ENCODE measurements at regions not wholly inside any gene's neighbourhood (a gene's known extent, or its start where the extent isn't known, plus 50 kb on each side); places are given as distances from the start of the nearest gene placed in this dataset.

GRCh38 chr19:31568724-31569123 lies 219.5 kb upstream of the TSHZ3 start:
- H3K4me1 Mint-ChIP-seq: no peaks in the 10 kb centered on the region
- DNase-seq: no peak
- ChIA-PET CTCF (no interaction called here), POLR2A (no interaction called here)
- ATAC-seq (ENCODE audit: low read depth): no peak
- intact Hi-C loops (cut with micrococcal nuclease): no loop called here
- H3K36me3 Mint-ChIP-seq (ENCODE audit: low read depth): no peaks in the 10 kb centered on the region
- TF ChIP-seq, protein P1, sequence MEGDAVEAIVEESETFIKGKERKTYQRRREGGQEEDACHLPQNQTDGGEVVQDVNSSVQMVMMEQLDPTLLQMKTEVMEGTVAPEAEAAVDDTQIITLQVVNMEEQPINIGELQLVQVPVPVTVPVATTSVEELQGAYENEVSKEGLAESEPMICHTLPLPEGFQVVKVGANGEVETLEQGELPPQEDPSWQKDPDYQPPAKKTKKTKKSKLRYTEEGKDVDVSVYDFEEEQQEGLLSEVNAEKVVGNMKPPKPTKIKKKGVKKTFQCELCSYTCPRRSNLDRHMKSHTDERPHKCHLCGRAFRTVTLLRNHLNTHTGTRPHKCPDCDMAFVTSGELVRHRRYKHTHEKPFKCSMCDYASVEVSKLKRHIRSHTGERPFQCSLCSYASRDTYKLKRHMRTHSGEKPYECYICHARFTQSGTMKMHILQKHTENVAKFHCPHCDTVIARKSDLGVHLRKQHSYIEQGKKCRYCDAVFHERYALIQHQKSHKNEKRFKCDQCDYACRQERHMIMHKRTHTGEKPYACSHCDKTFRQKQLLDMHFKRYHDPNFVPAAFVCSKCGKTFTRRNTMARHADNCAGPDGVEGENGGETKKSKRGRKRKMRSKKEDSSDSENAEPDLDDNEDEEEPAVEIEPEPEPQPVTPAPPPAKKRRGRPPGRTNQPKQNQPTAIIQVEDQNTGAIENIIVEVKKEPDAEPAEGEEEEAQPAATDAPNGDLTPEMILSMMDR (IDR thresholded peaks at IDR 0.05): no peak
- H3K27me3 Mint-ChIP-seq: no peaks in the 10 kb centered on the region
- no peak overlapping the region for H3K4me3 Mint-ChIP-seq
- peaks cover 2% of the 10 kb centered on the region for H3K9me3 Mint-ChIP-seq
- H3K27ac Mint-ChIP-seq: no peak overlapping the region

DNA sequence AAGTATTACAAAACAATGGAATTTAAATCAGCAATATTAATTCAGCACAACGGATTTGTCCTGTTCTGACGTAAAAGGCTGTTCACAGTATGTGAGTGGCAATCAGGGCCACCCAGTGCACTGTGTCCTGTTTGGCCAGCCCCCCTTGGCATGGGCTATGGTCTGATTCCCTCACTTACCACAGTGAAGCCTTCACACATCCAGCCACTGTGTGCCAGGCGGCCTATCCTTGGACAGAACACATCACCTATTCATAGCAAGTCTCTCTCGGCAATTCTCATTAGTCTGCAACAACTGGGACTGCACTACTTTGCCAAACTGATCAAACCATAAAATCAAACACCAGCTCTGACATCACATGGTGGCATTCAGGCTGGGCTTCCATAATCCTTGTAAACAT lies 221.5 kb upstream of the TSHZ3 start:
- Mint-ChIP-seq H3K27ac (no peak overlapping the region), H3K9me3 (peaks cover 2% of the 10 kb centered on the region), H3K36me3 (ENCODE audit: low read depth) (no peaks in the 10 kb centered on the region), H3K4me1 (no peaks in the 10 kb centered on the region), H3K4me3 (no peak overlapping the region), H3K27me3 (no peaks in the 10 kb centered on the region)
- TF ChIP-seq, protein P1 (IDR thresholded peaks at IDR 0.05): no peak
- ATAC-seq (ENCODE audit: low read depth) (no peak), DNase-seq (no peak)
- ChIA-PET POLR2A (no interaction called here), CTCF (no interaction called here)
- intact Hi-C loops (cut with micrococcal nuclease): no loop called here

- H3K36me3 Mint-ChIP-seq (ENCODE audit: low read depth): no peaks in the 10 kb centered on the region
- intact Hi-C loops (cut with micrococcal nuclease): no loop called here
- H3K27me3 Mint-ChIP-seq: no peaks in the 10 kb centered on the region
- POLR2A ChIA-PET: no interaction called here
- peaks cover 2% of the 10 kb centered on the region for H3K9me3 Mint-ChIP-seq
- TF ChIP-seq, protein P1 (IDR thresholded peaks at IDR 0.05): no peak
- ATAC-seq (ENCODE audit: low read depth) (no peak), DNase-seq (no peak)
- no peak overlapping the region for H3K27ac Mint-ChIP-seq
- CTCF ChIA-PET: no interaction called here
- no peak overlapping the region for H3K4me3 Mint-ChIP-seq
- H3K4me1 Mint-ChIP-seq: no peaks in the 10 kb centered on the region
Observed at GRCh38 chr19:31572102-31572975, 223.1 kb upstream of the TSHZ3 start.

GRCh38 chr19:31572976-31573298 lies 223.7 kb upstream of the TSHZ3 start:
- Mint-ChIP-seq H3K27me3 (no peaks in the 10 kb centered on the region), H3K4me1 (no peaks in the 10 kb centered on the region), H3K9me3 (peaks cover 2% of the 10 kb centered on the region), H3K36me3 (ENCODE audit: low read depth) (no peaks in the 10 kb centered on the region), H3K27ac (no peak overlapping the region), H3K4me3 (no peak overlapping the region)
- ChIA-PET POLR2A (no interaction called here), CTCF (no interaction called here)
- ATAC-seq (ENCODE audit: low read depth) (no peak), DNase-seq (no peak)
- intact Hi-C loops (cut with micrococcal nuclease): no loop called here
- TF ChIP-seq, protein P1 (IDR thresholded peaks at IDR 0.05): no peak

DNA sequence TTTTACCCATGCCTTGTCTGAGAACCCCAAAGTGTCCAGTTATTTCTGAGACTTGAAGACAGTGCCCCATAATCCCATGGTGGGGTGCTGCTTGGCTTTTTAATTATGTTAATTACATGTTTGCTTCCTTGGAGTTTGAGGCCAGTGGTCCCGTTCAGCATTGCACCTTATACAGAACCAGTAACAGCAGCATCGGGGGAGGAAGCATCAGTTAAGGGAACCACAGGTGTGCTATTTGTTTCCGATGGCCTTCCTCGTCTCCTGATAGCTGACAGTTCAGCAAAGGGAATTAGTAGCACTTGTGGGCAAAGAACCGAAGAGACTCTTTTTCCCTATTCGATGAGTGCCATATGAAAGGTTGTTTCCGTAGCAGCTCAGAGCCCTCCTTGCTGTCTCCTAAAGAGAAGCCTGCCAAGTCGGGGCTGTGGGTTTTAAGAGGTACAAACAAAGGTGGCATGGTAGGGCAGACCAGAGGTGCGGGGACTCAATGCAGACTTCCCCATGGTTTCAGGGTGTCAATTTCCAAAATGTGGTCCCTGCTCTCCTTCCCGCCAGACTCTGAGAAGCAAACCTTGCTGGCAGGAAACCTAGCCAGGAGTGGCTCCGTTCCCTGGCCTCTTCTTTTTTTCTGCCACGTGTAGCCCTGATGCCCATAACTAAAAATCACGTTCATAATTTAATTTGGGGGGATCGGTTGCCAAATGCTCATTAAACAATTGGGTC lies 225.2 kb upstream of the TSHZ3 start:
- DNase-seq: no peak
- no peaks in the 10 kb centered on the region for H3K4me1 Mint-ChIP-seq
- intact Hi-C loops (cut with micrococcal nuclease): no loop called here
- ChIA-PET POLR2A (no interaction called here), CTCF (no interaction called here)
- no peak overlapping the region for H3K4me3 Mint-ChIP-seq
- no peaks in the 10 kb centered on the region for H3K27me3 Mint-ChIP-seq
- TF ChIP-seq, protein P1 (IDR thresholded peaks at IDR 0.05): no peak
- H3K9me3 Mint-ChIP-seq: no peaks in the 10 kb centered on the region
- no peaks in the 10 kb centered on the region for H3K36me3 Mint-ChIP-seq (ENCODE audit: low read depth)
- ATAC-seq (ENCODE audit: low read depth): no peak
- no peak overlapping the region for H3K27ac Mint-ChIP-seq
